OCI-LY1 (cell line): ENCODE measurements at regions not wholly inside any gene's neighbourhood (a gene's known extent, or its start where the extent isn't known, plus 50 kb on each side); places are given as distances from the start of the nearest gene placed in this dataset.

Source experiments
- H2AFZ ChIP-seq: fragments of 200-600 bp; sonication (generic), shearing (Covaris generic); 2 replicates; pipeline ENCODE4 v1.6.0; 2014; ENCODE audit warnings: antibody characterized with exemption, mild to moderate bottlenecking, low read length
- H3F3A ChIP-seq: fragments of 200-600 bp; sonication (generic), shearing (Covaris generic); 2 replicates; pipeline ENCODE4 v1.6.0; 2014; ENCODE audit warnings: mild to moderate bottlenecking, antibody characterized with exemption, low read length, moderate library complexity; ENCODE audit not compliant: insufficient read depth
- H3K27ac ChIP-seq: fragments of 200-600 bp; sonication (generic); 2 replicates; pipeline ENCODE4 v1.5.1; 2014; ENCODE audit warnings: low read length, mixed run types, mild to moderate bottlenecking, low read depth; ENCODE audit not compliant: poor library complexity, severe bottlenecking
- H3K27me3 ChIP-seq: fragments of 200-600 bp; sonication (generic); 2 replicates; pipeline ENCODE4 v1.6.0; 2014; ENCODE audit warnings: antibody characterized with exemption, mild to moderate bottlenecking, low read length, moderate library complexity; ENCODE audit not compliant: insufficient read depth
- H3K36me3 ChIP-seq: fragments of 200-600 bp; sonication (generic); 2 replicates; pipeline ENCODE4 v1.6.1; 2014; ENCODE audit warnings: mild to moderate bottlenecking, antibody characterized with exemption, low read length, moderate library complexity, mixed read lengths; ENCODE audit not compliant: insufficient read depth
- H3K4me1 ChIP-seq: fragments of 200-600 bp; sonication (generic); 2 replicates; pipeline ENCODE4 v1.5.1; 2014; ENCODE audit warnings: mild to moderate bottlenecking, low read length, moderate library complexity; ENCODE audit not compliant: insufficient read depth, severe bottlenecking
- H3K4me2 ChIP-seq: fragments of 200-600 bp; sonication (generic), shearing (Covaris generic); 2 replicates; pipeline ENCODE4 v1.6.1; 2014; ENCODE audit warnings: low read length
- H3K4me3 ChIP-seq: fragments of 200-600 bp; sonication (generic); 2 replicates; pipeline ENCODE4 v1.5.1; 2014; ENCODE audit warnings: low read length, low read depth, mild to moderate bottlenecking, mixed read lengths; ENCODE audit not compliant: poor library complexity, severe bottlenecking
- H3K79me2 ChIP-seq: fragments of 200-600 bp; shearing (Covaris generic); 2 replicates; pipeline ENCODE4 v1.6.1; 2016; ENCODE audit warnings: mixed run types, low read length, mixed read lengths; ENCODE audit not compliant: insufficient read depth
- H3K9ac ChIP-seq: fragments of 200-600 bp; sonication (generic), shearing (Covaris generic); 2 replicates; pipeline ENCODE4 v1.6.1; 2014; ENCODE audit warnings: mild to moderate bottlenecking, low read length, mixed read lengths
- H3K9me2 ChIP-seq: fragments of 200-600 bp; sonication (generic), shearing (Covaris generic); 2 replicates; pipeline ENCODE4 v1.6.1; 2014; ENCODE audit warnings: low read depth, mild to moderate bottlenecking, low read length, mixed read lengths
- H3K9me3 ChIP-seq: fragments of 200-600 bp; shearing (Covaris generic); 2 replicates; pipeline ENCODE4 v1.6.1; 2014; ENCODE audit warnings: low read length, mixed read lengths
- H4K20me1 ChIP-seq: fragments of 200-600 bp; sonication (generic), shearing (Covaris generic); 2 replicates; pipeline ENCODE4 v1.6.0; 2016; ENCODE audit warnings: mild to moderate bottlenecking, low read length; ENCODE audit not compliant: insufficient read depth
- EZH2 ChIP-seq: fragments of 200-600 bp; sonication (generic), shearing (Covaris generic); IDR thresholded peaks from 2 replicates; pipeline ENCODE4 v1.8.0; 2017; ENCODE audit warnings: borderline replicate concordance, mixed run types, mild to moderate bottlenecking, antibody characterized with exemption, low read length, moderate library complexity, mixed read lengths
- TF ChIP-seq, protein P1 (sequence below): fragments of 200-600 bp; sonication (generic), shearing (Covaris generic); IDR thresholded peaks from 2 replicates; pipeline ENCODE4 v1.5.1; 2017; ENCODE audit warnings: mild to moderate bottlenecking, antibody characterized with exemption, low read length, moderate library complexity, mixed read lengths

DNA sequence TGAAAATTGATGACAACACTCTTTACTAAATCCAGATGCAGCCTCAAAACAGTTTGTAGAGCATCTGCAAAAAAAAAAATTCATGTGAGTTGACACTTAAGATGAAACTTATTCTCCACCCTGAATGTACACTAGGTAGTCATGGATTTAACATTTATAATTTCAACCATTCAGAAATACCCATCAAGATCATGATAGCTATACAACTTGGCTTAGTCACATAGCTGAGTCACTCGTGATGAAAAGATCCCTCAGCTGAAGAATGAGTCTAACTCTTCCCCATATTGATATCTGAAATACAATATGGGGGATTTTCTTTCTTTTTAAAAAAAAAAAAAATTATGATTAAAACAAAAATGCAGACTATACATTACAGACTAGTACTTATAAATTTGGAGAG, 104.8 kb upstream of the PLEKHG7 start:
- H3K4me1 ChIP-seq = peaks cover 14% of the 10 kb centered on the region
- TF ChIP-seq EZH2 = no peak
- TF ChIP-seq, protein P1, sequence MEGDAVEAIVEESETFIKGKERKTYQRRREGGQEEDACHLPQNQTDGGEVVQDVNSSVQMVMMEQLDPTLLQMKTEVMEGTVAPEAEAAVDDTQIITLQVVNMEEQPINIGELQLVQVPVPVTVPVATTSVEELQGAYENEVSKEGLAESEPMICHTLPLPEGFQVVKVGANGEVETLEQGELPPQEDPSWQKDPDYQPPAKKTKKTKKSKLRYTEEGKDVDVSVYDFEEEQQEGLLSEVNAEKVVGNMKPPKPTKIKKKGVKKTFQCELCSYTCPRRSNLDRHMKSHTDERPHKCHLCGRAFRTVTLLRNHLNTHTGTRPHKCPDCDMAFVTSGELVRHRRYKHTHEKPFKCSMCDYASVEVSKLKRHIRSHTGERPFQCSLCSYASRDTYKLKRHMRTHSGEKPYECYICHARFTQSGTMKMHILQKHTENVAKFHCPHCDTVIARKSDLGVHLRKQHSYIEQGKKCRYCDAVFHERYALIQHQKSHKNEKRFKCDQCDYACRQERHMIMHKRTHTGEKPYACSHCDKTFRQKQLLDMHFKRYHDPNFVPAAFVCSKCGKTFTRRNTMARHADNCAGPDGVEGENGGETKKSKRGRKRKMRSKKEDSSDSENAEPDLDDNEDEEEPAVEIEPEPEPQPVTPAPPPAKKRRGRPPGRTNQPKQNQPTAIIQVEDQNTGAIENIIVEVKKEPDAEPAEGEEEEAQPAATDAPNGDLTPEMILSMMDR = no peak
- no peaks in the 10 kb centered on the region for H3K79me2 ChIP-seq
- no peak overlapping the region for H2AFZ ChIP-seq
- H3K27ac ChIP-seq = no peak overlapping the region
- no peak overlapping the region for H3K9ac ChIP-seq
- H3K9me3 ChIP-seq = peaks cover 10% of the 10 kb centered on the region; the same call in 1 of the 2 replicates
- H3K4me3 ChIP-seq = no peak overlapping the region
- H3K27me3 ChIP-seq = no peaks in the 10 kb centered on the region
- H3K4me2 ChIP-seq = no peak overlapping the region
- no peaks in the 10 kb centered on the region for H4K20me1 ChIP-seq
- H3K9me2 ChIP-seq = no peaks in the 10 kb centered on the region
- no peaks in the 10 kb centered on the region for H3K36me3 ChIP-seq
- H3F3A ChIP-seq = no peaks in the 10 kb centered on the region

DNA sequence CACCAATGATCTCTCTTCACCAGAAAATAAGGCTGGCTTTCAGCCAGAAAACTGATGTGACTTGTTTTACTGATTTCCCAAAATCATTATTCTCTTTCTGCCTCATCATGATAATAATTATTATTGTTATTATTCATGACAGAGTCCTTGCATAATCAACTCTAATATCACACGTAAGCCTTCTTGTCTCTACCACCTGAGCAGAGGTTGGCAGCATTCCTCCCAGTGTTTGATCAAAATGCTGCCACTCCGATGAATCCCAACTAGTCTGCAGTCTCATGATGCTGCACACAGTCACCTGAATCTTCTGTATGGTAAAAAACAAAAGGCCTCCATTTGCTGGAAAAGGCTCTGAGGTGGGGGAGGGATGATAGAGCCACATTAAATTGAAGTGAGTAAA, 105.7 kb upstream of the PLEKHG7 start:
- no peak for TF ChIP-seq EZH2
- TF ChIP-seq, protein P1 = no peak
- Histone ChIP-seq H3K27me3 (no peaks in the 10 kb centered on the region), H3K27ac (no peak overlapping the region), H3K4me1 (peaks cover 14% of the 10 kb centered on the region), H3K79me2 (no peaks in the 10 kb centered on the region), H3K4me2 (no peak overlapping the region), H3F3A (no peaks in the 10 kb centered on the region), H2AFZ (no peak overlapping the region), H3K4me3 (no peak overlapping the region), H4K20me1 (no peaks in the 10 kb centered on the region), H3K9me3 (peaks cover 10% of the 10 kb centered on the region; the same call in 1 of the 2 replicates), H3K36me3 (no peaks in the 10 kb centered on the region), H3K9me2 (no peaks in the 10 kb centered on the region), H3K9ac (no peak overlapping the region)

DNA sequence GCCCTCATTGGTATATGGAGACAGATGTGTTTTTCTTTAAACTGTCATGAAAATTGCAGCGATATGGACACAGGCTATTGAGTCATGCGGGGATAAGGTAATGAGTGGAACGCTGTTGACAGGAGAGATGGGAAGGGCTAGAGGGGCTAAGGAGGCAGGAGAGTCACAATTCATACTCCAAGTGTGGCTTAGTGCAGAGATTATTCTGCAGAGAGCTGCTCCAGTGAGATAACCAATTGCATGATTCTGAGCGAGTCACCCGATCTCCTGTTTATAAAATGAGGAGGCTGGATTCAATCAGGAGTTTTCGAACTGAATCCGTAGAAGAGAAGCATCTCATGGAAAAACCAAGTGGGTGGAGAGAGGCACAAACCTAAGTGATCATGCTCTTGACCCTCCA, 106.4 kb upstream of the PLEKHG7 start:
- H3K27me3 ChIP-seq = no peaks in the 10 kb centered on the region

More for the DNA sequence above, 106.4 kb upstream of the PLEKHG7 start:
- Histone ChIP-seq H3K4me2 (no peak overlapping the region), H3K79me2 (no peaks in the 10 kb centered on the region), H4K20me1 (no peaks in the 10 kb centered on the region), H3K4me1 (peaks cover 14% of the 10 kb centered on the region), H3K9me3 (peaks cover 10% of the 10 kb centered on the region; the same call in 1 of the 2 replicates), H3K36me3 (no peaks in the 10 kb centered on the region), H2AFZ (no peak overlapping the region), H3K4me3 (no peak overlapping the region), H3K9me2 (no peaks in the 10 kb centered on the region), H3F3A (no peaks in the 10 kb centered on the region), H3K27ac (no peak overlapping the region), H3K9ac (no peak overlapping the region)
- TF ChIP-seq, protein P1 = no peak
- no peak for TF ChIP-seq EZH2
